Panc1 (cell line): ENCODE measurements at regions not wholly inside any gene's neighbourhood (a gene's known extent, or its start where the extent isn't known, plus 50 kb on each side); places are given as distances from the start of the nearest gene placed in this dataset.

Source experiments
- ATAC-seq: fragments of 200-7000 bp; cut with Tn5 transposase; 2 replicates; pipeline ENCODE4 v1.9.1; 2020; ENCODE audit warnings: mild to moderate bottlenecking, moderate library complexity
- BruUV-seq: library from RNA; stranded (reverse); fragments of 400-500 nt; replicated peaks from 2 replicates; lab custom pipeline; 2021; lab: Mats Ljungman, UMichigan
- CTCF ChIA-PET: fragments of 300-600 bp; sonication (Branson Sonifier 250); formaldehyde crosslinking; loops from one replicate; lab custom pipeline; 2022; ENCODE audit warnings: antibody characterized with exemption; lab: Charles Lee
- POLR2A ChIA-PET: fragments of 300-600 bp; sonication (Branson Sonifier 250); formaldehyde crosslinking; loops from one replicate; lab custom pipeline; 2022; ENCODE audit warnings: antibody characterized with exemption; lab: Charles Lee
- DNase-seq: peaks from one replicate; pipeline ENCODE4 v3.0.0-alpha.2; 2010; ENCODE audit warnings: low read depth, low spot score
- H3K27ac ChIP-seq: 2 replicates; pipeline ENCODE4 v1.5.1; 2011; ENCODE audit warnings: mild to moderate bottlenecking, low read length, inconsistent platforms
- H3K27me3 ChIP-seq: fragments of 200-500 bp; sonication (Bioruptor generic); 2 replicates; pipeline ENCODE4 v1.6.0; 2014; ENCODE audit warnings: low read length, inconsistent platforms; ENCODE audit not compliant: control insufficient read depth, insufficient read depth
- H3K36me3 ChIP-seq: fragments of 200-500 bp; sonication (Bioruptor generic); 2 replicates; pipeline ENCODE4 v1.5.1; 2014; ENCODE audit warnings: inconsistent platforms, mild to moderate bottlenecking, low read length, moderate library complexity; ENCODE audit not compliant: control insufficient read depth, insufficient read depth
- H3K4me1 ChIP-seq: 2 replicates; pipeline ENCODE4 v1.5.1; 2011; ENCODE audit warnings: inconsistent platforms, mild to moderate bottlenecking, low read length, moderate library complexity; ENCODE audit not compliant: control insufficient read depth, insufficient read depth
- H3K4me3 ChIP-seq, 2 experiments: 2 replicates each; pipeline ENCODE4 v1.5.1; 2011 to 2012; ENCODE audit warnings: low read depth in 2 of 2, low read length in 2 of 2, mild to moderate bottlenecking in 2 of 2, inconsistent platforms in 1 of 2, moderate library complexity in 1 of 2
- H3K9me3 ChIP-seq: fragments of 200-500 bp; sonication (Bioruptor generic); 2 replicates; pipeline ENCODE4 v1.5.1; 2014; ENCODE audit warnings: low read depth, mild to moderate bottlenecking, inconsistent platforms, low read length, moderate library complexity; ENCODE audit not compliant: control insufficient read depth, insufficient read depth
- POLR2AphosphoS5 ChIP-seq: IDR thresholded peaks from 2 replicates; pipeline ENCODE4 v1.6.1; 2012; ENCODE audit warnings: mild to moderate bottlenecking, low read depth, low read length, moderate library complexity
- SIN3A ChIP-seq: IDR thresholded peaks from 2 replicates; pipeline ENCODE4 v1.6.1; 2012; ENCODE audit warnings: low read depth, mild to moderate bottlenecking, low read length, moderate library complexity, borderline replicate concordance; ENCODE audit not compliant: insufficient read depth
- TCF7L2 ChIP-seq: IDR thresholded peaks from 2 replicates; pipeline ENCODE4 v1.6.1; 2011; ENCODE audit warnings: mild to moderate bottlenecking, low read depth, low read length, inconsistent platforms
- in situ Hi-C: cut with HindIII; loops from 2 replicates; pipeline ENCODE4 v1.10.0; 2016; ENCODE audit warnings: low sequenced_read_pairs, low pct_unique_long_range_greater_than_20kb
- intact Hi-C: fragments of 100-400 bp; cut with micrococcal nuclease; formaldehyde crosslinking; loops from one replicate; pipeline ENCODE4 v1.10.0; 2022; ENCODE audit not compliant: unreplicated experiment
- TF ChIP-seq, protein P1 (sequence below), 2 experiments: IDR thresholded peaks; 2 replicates each; pipeline ENCODE4 v1.6.1; 2011 to 2012; ENCODE audit warnings: low read depth in 2 of 2, control low read depth in 1 of 2, low read length in 1 of 2, mild to moderate bottlenecking in 1 of 2, moderate library complexity in 1 of 2; ENCODE audit not compliant: insufficient read depth in 1 of 2
- TF ChIP-seq, protein P2 (sequence below): fragments of 450-650 bp; IDR thresholded peaks from 2 replicates; pipeline ENCODE4 v1.5.1; 2017; ENCODE audit warnings: mild to moderate bottlenecking

DNA sequence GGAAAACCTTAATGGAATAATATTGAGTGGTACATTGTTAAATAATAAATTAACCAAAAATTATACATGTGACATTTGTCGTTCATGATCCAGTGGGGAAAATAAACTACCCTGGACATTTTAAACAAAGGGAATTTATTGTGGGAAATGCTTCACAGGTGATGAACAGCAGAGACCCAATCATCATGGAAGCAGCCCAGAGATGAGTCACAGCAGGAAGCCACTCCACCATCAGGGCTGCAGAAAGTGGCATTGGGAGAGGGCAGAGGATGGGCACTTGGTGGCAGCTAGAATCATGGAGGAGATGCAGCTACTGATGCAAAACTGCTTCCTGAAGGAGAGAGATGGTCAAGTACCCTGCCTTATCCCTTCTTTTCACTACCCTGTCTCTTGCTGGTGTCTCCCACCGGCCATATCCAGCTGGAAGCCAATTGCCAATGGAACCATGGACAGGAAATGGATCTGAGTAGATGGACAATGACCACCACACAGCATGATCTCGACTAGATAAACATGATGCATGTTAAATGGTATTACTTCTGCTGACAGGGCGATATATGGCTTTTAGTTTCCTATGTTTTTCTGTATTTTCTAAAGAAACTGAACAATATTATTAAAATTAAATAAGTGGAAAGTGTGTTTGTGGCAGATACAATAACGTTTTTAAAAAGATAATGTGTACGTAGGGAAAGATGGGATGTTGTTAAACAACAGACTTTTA lies 139.8 kb downstream of the RPIA start:
- Histone ChIP-seq H3K36me3 (no peaks in the 10 kb centered on the region), H3K27ac (no peak overlapping the region), H3K9me3 (no peaks in the 10 kb centered on the region), H3K4me1 (no peaks in the 10 kb centered on the region), H3K4me3 (no peak overlapping the region), H3K27me3 (no peaks in the 10 kb centered on the region)
- in situ Hi-C loops: no loop called here
- POLR2A ChIA-PET: no interaction called here
- ATAC-seq (no peak), DNase-seq (no peak)
- intact Hi-C loops: no loop called here
- CTCF ChIA-PET: interaction anchor here (0.6 kb wide), 1 partner anchor 28 kb away, joined by 4 read pairs; no protein-coding TSS in a partner anchor
- BruUV-seq: no TSS peak
- TF ChIP-seq, protein P1, sequence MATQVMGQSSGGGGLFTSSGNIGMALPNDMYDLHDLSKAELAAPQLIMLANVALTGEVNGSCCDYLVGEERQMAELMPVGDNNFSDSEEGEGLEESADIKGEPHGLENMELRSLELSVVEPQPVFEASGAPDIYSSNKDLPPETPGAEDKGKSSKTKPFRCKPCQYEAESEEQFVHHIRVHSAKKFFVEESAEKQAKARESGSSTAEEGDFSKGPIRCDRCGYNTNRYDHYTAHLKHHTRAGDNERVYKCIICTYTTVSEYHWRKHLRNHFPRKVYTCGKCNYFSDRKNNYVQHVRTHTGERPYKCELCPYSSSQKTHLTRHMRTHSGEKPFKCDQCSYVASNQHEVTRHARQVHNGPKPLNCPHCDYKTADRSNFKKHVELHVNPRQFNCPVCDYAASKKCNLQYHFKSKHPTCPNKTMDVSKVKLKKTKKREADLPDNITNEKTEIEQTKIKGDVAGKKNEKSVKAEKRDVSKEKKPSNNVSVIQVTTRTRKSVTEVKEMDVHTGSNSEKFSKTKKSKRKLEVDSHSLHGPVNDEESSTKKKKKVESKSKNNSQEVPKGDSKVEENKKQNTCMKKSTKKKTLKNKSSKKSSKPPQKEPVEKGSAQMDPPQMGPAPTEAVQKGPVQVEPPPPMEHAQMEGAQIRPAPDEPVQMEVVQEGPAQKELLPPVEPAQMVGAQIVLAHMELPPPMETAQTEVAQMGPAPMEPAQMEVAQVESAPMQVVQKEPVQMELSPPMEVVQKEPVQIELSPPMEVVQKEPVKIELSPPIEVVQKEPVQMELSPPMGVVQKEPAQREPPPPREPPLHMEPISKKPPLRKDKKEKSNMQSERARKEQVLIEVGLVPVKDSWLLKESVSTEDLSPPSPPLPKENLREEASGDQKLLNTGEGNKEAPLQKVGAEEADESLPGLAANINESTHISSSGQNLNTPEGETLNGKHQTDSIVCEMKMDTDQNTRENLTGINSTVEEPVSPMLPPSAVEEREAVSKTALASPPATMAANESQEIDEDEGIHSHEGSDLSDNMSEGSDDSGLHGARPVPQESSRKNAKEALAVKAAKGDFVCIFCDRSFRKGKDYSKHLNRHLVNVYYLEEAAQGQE (IDR thresholded peaks at IDR 0.05; ENCODE audit: insufficient read depth in 1 of 2, low read depth in 2 of 2, low read length in 1 of 2): no peak
- TF ChIP-seq, protein P2, sequence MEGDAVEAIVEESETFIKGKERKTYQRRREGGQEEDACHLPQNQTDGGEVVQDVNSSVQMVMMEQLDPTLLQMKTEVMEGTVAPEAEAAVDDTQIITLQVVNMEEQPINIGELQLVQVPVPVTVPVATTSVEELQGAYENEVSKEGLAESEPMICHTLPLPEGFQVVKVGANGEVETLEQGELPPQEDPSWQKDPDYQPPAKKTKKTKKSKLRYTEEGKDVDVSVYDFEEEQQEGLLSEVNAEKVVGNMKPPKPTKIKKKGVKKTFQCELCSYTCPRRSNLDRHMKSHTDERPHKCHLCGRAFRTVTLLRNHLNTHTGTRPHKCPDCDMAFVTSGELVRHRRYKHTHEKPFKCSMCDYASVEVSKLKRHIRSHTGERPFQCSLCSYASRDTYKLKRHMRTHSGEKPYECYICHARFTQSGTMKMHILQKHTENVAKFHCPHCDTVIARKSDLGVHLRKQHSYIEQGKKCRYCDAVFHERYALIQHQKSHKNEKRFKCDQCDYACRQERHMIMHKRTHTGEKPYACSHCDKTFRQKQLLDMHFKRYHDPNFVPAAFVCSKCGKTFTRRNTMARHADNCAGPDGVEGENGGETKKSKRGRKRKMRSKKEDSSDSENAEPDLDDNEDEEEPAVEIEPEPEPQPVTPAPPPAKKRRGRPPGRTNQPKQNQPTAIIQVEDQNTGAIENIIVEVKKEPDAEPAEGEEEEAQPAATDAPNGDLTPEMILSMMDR: no peak
- no peak for TF ChIP-seq TCF7L2
- no peak for TF ChIP-seq POLR2AphosphoS5

DNA sequence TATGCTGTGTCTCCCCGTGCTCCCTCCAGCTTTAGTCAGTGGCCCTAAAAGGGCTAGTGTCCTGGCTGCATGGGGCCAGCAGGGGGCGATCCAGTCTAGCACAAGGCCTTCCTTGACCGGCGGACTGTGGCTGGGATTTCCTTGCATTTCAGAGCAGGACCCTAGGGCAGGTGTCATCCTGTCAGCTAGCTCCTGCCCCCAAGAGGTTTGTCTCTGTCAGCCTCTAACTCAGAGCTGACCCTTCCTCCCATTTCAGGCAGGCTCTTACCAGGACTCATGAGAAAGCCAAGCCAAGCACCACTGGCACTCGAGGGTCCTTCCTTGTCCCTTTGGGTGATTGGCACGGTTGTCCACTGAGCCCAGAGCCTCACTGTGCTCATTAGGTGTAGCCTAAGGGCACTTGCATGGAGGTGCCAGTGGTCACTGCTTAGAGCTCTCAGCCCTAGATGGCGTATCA lies 140.3 kb downstream of the RPIA start:
- Histone ChIP-seq H3K4me3 (no peak overlapping the region), H3K27me3 (no peaks in the 10 kb centered on the region), H3K36me3 (no peaks in the 10 kb centered on the region), H3K27ac (no peak overlapping the region), H3K4me1 (no peaks in the 10 kb centered on the region), H3K9me3 (no peaks in the 10 kb centered on the region)
- DNase-seq (peak; percentile 17), ATAC-seq (peak; percentile 87)
- intact Hi-C loops (no loop called here), in situ Hi-C loops (no loop called here)
- ChIA-PET CTCF (no interaction called here), POLR2A (no interaction called here)
- TF ChIP-seq SIN3A: no peak
- TF ChIP-seq, protein P2: peak; percentile 91
- no TSS peak for BruUV-seq
